ENCODE measurements at regions not wholly inside any gene's neighbourhood (a gene's known extent, or its start where the extent isn't known, plus 50 kb on each side); places are given as distances from the start of the nearest gene placed in this dataset.

DNA sequence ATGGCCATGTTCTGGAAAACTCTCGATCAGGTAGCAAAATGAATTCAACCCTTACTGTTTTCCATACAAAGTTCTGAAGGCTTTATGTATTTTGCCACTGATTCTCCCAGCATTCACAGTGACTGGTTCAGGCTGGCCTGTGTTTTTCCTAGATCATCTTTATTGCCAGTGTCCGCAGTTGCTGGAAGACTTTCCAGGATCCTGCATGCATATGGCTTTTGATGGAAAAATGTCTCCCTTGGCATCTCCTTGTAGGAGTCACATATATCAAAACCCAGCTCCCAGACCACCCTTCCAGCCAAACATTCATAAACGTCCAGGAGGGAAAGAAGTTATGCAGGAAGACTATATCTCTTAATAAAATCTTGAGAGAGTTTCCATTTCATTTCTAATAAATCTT, 588.8 kb downstream of the MAFB start:
- TF ChIP-seq, protein P1, sequence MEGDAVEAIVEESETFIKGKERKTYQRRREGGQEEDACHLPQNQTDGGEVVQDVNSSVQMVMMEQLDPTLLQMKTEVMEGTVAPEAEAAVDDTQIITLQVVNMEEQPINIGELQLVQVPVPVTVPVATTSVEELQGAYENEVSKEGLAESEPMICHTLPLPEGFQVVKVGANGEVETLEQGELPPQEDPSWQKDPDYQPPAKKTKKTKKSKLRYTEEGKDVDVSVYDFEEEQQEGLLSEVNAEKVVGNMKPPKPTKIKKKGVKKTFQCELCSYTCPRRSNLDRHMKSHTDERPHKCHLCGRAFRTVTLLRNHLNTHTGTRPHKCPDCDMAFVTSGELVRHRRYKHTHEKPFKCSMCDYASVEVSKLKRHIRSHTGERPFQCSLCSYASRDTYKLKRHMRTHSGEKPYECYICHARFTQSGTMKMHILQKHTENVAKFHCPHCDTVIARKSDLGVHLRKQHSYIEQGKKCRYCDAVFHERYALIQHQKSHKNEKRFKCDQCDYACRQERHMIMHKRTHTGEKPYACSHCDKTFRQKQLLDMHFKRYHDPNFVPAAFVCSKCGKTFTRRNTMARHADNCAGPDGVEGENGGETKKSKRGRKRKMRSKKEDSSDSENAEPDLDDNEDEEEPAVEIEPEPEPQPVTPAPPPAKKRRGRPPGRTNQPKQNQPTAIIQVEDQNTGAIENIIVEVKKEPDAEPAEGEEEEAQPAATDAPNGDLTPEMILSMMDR (conservative IDR thresholded peaks at IDR 0.05), result no peak
- TF ChIP-seq EZH2 (IDR thresholded peaks at IDR 0.05; ENCODE audit: low read depth), result no peak
